CMK (cell line): ENCODE measurements at regions not wholly inside any gene's neighbourhood (a gene's known extent, or its start where the extent isn't known, plus 50 kb on each side); places are given as distances from the start of the nearest gene placed in this dataset.

Source experiments
- DNase-seq: peaks from one replicate; pipeline ENCODE4 v3.0.0-alpha.2; 2010; ENCODE audit warnings: low read depth

DNA sequence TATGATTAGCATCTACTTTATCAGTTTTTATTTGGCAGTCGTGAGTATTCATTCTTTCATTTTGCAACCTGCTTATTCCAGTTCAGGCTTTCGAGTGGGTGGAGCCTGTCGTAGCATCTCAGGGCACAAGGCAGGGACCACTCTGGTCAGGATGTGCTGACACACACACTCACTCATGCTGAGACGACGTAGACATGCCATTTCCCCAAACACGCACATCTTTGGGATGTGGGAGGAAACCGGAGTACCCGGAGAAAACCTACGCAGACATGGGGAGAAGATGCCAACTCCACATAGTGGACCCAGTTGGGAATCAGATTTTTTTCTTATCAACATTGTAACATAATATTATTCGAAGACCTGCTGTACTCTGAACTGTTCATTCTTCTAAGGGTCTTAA lies 756.5 kb upstream of the RBFOX1 start:
- no peak for DNase-seq

DNA sequence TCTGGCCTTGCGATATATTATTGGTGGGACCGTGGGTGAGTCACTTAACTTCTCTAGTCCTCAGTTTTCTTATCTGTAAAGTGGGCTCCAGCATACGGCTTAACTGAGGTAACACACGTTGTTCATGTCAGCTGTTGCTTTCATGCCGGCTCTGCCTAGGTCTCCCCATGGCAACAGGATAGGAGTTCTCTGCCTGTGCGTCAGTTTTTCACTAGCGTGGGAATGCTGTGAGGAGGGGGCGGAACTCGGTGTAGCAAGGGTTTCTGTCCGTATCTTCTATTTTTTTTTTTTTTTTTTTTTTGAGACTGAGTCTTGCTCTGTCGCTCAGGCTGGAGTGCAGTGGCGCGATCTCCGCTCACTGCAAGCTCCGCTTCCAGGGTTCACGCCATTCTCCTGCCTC lies 758.5 kb upstream of the RBFOX1 start:
- no peak for DNase-seq

DNA sequence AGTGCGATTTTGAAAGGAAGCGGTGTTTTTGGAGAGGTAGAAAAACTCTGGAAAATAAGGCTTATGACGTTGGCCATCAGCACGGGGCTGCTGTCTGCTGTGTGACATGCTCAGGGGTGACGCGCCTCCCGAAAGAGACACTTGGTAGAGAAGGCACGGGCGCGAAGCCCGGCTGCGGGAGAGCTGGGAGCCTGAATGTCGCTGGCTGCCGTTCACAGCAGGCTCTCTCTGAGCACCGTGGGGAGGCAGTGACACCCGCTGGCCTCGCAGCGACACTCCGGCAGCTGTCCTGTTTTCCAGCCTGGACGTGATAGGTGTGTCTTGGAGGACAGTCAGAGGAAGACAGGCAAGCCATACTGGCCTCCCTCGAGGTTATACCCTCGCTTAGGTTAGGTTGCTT lies 759.1 kb upstream of the RBFOX1 start:
- no peak for DNase-seq

DNA sequence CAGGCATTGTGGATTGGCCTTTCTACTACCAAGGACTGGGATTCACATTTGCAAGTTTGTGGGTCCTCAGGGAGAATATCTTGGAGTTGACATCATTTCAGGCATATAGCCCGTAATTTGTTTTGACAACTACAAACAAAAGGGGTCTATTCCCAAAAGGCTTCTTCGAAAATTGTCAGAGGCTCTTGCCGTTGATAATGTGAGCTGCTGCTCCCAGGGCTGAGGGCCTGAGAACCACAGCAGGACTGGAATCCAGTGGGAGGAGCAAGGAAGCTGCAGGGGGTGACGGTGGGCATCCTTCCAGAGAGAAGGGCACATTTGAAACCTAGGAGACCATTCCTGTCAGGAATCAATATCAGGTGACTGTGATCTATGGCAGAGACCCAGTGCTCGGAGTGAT lies 761.6 kb upstream of the RBFOX1 start:
- DNase-seq: no peak

DNA sequence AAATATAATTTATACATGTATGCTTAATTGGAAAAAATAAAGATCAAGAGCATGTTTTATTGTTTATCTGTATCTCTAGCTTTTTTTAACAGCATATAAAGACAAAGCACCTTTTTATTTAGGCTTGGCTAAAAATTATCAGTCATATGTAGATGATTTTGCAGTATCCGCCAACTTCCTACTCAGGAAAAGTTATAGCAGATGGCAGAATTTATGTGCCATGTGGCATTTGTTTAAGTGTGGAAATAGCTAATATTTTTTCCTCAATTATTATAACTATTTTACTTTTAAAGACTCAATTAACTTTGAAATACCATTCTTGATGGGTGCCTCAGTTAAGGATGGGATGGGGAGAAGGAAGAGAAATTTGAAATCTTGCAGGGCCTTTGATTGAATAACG lies 762.1 kb upstream of the RBFOX1 start:
- DNase-seq: no peak

DNA sequence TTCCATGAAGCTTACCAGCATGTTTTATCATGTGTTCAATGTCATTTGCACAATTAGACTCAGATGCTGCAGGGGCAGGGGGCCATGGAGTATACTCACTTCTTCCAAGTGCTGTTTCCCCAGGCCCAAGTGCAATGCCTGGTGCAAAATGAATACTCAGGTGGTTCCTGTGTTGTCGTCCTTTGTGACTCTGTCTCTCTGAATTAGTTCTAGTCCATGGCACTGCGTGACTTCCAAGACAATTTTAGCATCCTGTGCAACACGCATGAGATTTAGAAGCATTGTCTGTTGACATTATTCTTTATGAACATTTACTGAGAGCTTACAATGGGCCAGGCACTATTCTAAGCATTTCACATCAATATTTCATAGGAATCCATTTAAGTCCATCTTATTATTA lies 769.7 kb upstream of the RBFOX1 start:
- no peak for DNase-seq

DNA sequence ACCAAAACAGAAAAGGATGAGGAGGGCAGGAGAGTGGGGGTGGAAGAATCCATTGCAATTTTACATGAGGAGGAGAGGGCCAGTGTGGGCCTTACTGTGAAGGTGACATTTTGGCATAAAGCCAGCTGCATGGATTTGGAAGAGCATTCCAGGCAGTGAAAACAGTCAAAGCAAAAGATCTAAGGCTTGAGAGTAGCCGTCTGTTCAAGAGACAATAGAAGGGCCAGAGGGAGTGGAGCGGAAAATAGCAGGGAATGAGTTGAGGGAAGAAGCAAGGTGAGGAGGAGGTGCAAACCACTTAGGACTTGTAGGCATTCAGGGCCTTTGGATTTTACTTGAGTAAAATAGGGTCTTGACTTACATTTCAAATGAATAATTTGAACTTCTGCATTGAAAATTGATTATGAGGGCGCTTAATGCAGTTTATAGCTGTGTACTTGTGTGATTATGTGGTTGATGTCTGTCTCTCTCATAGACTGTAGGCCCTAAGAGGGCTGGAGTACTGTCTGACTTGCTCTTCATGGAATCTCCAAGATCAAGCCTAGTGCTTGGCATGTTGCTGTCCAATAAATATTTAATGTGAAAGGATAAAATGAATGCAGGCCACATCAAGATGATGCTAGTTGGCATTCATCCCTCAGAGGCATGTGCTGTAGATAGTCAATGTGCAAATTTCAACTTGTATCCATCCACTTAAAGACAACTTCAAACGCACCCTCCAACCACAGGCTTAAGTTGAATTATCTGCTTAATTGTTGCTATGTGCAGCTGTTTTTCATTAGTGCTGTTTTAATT lies 772.1 kb upstream of the RBFOX1 start:
- no peak for DNase-seq

DNA sequence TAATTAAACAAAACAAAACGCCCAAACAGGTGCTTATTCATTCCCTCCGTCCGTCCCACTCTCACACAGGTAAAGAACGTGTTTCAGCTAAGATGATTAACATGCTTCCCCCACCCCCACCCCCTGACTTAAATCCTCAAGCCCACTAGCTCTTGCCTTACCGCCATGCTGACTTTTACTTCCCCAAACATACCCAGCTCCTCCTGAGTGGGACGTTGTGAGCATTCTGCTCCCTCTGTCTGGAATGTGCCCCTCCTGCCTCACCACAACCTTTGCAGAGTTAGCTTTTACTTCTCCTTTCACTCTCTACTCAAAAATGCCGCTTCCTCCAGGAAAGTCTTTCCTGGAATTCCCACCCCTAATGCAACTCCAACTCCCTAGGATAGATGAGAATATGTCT lies 774.0 kb upstream of the RBFOX1 start:
- DNase-seq: no peak

DNA sequence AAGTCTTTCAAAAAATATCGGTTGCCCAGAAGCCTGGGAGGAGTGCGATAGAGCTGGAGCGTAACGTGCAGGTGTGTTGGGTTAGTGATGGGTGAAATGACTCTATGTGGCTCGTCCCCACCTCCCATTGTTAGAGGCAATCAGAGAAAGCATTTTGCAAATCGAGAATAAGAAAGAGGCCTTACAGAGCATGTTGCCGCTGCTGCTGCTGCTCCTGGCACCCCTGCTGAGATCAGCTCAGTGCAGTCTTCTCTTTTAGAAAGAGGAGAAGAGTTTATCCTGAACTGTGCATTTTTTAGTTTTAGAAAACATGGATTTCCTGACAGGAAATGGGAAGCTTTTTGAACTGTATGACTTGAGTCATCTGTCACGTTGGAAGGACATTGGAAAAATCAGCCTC lies 774.5 kb upstream of the RBFOX1 start:
- no peak for DNase-seq

DNA sequence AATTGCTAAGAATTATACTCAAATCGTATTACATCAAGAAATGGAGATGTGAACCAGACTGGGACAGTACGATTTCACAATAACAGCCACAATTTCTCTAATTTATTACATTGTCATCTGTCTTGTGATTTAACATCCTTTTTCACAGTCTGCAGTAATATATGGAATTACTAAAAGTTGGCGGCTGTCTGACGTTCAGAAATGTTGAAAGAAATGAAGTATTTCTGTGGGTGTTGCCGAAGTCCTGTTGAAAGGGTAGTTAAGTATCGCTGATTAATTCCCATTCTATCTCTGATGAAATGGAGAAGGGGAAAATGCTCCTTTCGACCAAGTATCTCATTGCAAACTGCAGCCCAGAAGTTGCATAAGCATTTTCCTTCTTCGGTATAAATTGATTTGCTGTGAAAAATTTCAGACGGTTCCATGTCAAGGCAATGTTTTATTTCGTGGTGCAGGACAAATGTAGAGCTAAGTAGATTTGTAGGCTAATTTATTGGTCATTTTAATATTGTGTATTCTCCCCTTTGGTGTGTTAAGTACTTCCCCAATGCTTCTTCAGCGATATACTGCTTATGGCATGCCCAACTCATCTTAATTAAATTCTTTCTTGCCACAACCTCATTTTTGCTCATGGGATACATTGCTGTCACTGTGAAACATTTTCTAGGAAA lies 775.2 kb upstream of the RBFOX1 start:
- DNase-seq: no peak

DNA sequence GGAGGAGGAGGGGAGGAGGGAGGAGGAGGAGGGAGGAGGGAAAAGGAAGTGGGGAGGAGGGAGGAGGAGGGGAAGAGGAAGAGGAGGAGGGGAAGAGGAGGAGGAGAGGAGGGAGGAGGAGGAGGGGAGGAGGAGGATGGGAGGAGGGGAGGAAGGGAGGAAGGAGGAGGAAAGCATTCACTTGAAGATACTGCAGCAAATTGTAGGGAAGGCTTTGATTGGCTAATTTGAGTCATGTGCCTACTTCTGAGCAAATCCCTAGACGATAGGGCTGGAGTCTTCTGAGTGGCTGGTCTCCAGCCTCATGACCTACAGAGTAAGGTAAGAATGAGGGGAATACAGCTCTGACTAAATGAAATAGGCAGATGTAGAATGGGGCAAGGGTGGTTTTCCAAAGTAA lies 783.2 kb upstream of the RBFOX1 start:
- no peak for DNase-seq

DNA sequence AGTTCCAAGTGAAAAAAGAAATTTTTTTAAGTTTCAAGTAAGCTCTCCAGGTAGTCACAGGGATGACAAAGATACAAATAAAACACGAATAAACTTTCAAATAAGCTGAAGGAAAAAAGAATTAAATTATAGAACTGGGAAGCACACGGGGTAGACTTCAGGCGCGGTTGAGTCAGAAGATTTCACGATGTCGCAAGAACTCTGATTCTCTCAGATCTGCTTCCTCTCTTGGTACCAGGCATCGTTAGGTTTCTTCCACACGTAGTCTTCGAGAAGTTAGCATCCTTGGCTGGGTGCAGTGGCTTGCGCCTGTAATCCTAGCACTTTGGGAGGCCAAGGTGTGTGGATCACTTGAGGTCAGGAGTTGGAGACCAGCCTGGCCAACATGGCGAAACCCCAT lies 784.1 kb upstream of the RBFOX1 start:
- DNase-seq: no peak

DNA sequence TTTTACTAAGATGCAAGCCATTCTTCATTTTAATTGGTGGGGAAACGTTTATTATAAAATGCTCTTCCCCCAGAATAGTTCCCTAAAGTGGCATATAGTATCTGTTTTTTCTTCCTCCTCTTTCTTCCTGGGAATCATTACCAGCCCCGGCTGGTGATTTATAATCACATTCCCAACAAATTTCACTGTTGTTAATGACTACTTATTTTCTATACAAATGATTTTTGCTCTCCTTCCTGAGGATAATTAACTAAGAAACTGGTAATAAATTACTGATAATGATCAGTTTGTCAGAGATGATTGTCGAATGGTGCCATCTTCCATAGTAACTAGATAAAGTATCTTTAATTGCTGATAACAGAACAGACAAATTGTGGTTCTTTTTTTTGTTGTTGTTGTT lies 785.5 kb upstream of the RBFOX1 start:
- DNase-seq: no peak

DNA sequence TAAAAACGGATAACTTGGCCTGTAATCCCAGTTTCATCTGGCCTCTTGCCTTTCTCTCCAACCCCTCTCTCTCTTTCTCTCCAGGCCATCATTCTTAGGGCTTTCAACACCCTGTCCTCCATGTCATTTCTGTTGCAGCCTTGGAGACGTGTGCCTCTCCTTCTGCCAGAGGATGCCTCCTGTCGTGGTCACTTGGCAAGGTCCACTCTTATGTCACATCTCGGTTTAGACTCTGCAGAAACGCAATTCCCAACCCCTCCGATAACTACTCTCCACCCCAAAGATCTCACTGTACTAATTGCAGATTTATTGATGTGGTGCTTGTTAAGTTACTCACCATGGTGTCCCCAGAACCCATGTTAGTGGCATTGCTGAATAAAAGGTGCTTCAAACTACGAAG lies 787.3 kb upstream of the RBFOX1 start:
- no peak for DNase-seq

DNA sequence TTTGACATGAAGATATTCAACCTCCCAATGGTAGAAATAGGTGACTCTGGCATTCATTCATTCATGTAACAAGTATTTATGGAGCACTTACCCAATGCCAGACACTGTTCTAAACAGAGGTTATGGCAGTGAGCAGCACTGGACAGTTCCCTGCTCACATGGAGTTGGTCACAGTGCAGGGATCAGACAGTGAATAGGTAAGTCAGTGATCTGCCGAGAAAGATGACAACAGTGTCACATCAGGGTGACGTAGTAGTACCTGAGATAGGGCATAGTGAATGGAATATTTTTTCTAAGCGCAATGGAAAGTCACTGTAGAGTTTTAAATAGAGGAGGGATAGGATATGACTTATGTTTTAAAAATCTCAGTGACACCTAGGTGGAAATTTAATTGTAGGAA lies 791.4 kb upstream of the RBFOX1 start:
- no peak for DNase-seq

DNA sequence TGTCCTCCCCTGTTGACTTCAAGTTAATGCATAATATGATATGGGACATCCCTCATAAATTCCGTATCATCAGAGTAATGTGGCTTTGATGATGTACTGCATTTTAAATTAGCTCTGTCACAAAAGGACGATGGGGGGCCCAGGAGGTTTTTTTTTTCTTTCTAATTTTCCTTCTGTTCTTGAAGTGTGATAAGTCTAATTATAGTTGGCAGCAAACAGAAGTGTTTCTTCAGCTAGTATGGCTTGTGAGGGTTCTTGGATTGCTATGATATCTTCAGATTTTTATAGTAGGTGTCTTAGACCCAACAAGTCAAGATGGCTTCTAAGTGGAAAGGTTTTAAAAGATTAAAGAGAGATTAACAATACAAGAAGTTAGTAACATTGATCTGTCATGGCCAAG lies 796.2 kb upstream of the RBFOX1 start:
- DNase-seq: no peak

DNA sequence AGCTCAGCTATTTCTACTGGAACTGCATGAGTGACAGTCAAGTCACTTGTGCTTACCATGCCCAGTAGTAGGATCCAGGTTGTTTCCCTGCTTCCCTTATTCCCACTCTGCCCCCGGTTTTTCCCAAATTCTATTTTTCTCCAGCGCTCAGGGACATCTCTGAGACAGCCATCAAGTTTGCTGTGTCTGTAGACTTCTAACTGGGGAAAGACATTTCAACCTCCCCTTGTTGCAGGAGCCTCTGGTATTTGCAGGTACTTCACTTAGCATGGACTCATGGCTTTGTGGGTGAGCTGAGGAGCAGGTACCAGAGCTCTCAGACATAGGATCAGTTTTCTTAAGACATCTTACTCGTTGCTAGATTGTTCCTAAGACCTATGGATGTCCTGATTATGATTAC lies 801.6 kb upstream of the RBFOX1 start:
- DNase-seq: no peak

DNA sequence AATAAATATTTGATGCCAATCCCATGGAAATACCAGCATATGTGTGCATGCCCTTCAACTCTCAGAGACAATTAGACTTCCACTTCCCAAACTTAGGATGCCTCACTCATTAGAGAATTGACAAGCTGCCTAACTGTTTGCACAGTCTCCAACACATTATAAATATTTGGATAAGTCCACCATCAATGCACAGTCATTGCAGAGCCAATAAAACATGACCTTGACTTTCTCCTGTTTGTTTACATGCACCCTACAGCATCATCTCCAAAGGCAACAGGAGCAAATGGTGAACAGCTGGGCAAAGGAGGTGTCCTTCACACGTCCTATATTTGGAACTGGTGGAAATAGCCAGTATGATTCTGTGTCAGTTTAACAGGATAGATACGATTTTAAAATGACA lies 804.4 kb upstream of the RBFOX1 start:
- DNase-seq: no peak

DNA sequence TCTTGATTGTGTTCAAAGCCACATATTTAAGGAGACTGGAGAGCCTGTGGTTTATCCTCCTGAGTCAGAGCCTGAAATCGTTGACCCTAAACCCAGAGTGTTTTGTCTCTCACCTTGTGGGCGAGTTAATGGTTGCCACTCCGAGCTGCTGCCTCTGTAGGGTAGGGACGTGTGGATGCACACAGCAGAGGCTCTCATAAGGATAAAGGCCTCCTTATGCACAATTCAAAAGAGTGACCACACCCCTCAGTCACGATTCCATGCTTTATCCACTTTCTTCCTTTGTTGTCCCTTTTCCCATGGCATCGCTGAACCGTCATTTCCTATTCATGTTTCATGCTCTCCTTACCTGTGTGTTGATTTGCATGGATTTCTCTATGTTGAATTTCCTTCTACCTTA lies 805.0 kb upstream of the RBFOX1 start:
- no peak for DNase-seq

DNA sequence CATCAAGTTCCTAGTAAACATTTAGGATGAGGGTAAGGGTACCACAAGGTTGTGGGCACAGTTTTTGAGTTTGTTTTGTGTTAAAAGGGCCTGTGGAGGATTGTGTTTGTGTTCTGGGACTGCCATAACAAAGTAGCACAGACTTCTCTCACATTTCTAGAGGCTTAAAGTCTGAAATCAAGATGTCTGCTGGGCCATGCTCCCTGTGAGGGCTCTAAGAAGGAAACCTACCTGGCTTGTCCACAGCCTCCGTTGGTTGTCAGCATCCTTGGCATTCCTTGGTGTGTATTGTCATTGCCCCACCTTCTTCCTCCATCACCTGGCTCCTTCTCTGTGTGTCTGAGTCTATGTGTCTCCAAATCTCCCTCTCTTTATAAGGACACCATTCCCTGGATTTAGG lies 808.1 kb upstream of the RBFOX1 start:
- DNase-seq: no peak

DNA sequence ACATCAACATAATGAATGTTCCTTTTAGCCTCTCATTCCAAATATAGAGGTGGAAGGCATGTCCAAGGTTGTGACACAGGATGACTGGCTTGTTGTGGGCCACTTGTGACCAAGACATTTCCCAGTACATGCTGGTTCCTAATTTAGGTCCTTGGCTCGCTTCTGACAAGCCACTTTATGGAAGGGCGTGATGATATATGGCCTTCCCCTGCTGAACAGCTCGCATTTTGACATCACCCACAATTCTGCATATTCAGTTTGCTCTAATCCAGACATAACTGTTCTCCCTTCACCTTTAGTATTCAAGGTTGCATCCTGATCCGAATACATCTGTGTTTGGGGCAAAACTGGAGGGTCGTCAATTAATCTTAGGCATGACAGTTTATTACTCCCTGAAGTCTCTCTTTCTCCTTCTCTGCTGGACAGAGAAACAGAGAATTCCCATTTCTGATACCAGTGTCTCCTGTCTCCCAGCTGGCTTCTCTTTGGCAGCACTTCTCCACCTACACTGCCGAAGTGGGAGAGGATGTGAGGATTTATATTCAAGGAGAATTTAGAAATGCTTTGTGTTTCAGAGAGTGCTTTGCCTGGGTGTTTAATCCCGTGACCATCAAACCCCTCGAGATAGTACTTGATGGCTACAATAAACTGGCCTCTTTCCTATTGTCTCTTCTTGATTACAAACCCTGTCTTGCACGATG lies 815.5 kb upstream of the RBFOX1 start:
- DNase-seq: no peak

DNA sequence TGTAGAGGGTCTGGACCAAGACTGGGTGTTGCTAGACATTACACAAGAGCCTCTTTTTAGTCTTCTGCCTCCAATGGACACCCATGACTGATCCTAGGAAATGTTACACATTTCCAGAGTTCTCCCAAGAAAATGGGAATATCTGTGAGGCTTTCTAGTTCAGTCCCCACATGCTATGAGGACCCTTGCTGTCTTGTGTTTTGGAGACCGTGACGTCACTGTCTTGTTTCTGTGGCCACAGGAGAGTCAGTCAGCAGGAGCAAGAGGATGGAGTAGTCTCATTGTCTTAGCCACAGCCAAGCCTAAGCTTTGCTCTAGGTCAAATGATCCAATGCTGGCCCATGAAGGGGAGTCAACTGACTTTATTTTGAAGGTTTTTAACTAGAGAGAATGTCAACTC lies 820.1 kb upstream of the RBFOX1 start:
- no peak for DNase-seq

DNA sequence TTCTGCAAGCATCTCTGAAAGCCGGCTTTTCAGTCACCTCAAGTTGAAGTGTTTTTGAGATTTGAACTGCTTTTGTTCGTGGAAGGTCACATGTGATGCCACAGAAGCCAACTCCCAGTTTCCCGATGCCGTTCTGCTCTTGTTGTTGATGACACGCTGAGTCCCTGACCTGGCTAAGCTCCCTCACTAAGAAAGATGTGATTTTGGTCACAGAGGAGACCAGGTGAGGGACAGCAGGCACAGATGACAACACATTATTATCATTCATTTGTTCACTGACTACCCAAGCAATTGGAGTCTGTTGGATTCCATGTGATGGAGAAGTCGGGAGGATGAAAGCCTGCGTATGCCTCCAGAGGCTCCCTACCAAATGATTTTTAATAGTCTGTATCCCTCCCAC lies 822.4 kb upstream of the RBFOX1 start:
- no peak for DNase-seq

DNA sequence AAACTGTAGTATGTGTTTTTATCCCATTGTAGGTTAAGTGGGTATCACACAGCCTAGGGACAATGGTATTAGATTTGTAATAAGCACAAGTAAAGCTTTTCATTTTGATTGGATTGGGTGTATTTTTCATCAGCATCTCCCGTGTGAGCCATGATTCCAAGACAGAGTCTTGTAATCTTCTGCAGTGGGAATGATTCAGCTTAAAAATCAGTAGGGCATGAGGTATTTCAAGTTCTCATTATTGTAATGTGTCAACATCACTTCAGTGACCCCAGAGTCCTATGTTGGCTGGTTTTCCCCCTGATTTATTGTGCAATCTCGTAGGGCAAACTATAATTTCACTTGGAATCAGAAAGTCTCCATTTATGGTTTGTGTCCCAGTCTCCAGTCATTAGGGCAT lies 833.2 kb upstream of the RBFOX1 start:
- no peak for DNase-seq
